ENCODE measurements at regions not wholly inside any gene's neighbourhood (a gene's known extent, or its start where the extent isn't known, plus 50 kb on each side); places are given as distances from the start of the nearest gene placed in this dataset.

DNA sequence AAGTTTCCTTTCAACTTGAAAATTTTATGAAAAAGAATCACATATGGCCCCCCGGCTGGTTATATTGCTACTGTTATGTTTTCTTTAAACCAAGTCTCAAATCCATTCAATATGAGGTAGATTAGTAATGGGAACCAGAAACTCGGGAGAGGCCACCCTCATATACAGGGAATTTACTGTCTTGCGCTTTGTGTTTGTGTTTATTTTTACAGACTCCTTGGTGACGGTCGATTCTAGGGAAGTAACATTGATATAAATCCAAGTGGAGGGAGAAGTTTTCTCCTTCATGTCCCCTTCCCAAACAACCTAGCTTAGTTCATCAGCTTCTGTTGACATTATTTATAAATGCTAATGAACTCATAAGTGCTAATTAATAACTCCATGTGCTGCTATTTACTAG, 163.5 kb upstream of the LMO4 start:
- DNase-seq (ENCODE audit: low read depth) = no peak

GRCh38 chr1:87167157-87167789, 161.4 kb upstream of the LMO4 start:
- DNase-seq (ENCODE audit: low read depth) = no peak

DNA sequence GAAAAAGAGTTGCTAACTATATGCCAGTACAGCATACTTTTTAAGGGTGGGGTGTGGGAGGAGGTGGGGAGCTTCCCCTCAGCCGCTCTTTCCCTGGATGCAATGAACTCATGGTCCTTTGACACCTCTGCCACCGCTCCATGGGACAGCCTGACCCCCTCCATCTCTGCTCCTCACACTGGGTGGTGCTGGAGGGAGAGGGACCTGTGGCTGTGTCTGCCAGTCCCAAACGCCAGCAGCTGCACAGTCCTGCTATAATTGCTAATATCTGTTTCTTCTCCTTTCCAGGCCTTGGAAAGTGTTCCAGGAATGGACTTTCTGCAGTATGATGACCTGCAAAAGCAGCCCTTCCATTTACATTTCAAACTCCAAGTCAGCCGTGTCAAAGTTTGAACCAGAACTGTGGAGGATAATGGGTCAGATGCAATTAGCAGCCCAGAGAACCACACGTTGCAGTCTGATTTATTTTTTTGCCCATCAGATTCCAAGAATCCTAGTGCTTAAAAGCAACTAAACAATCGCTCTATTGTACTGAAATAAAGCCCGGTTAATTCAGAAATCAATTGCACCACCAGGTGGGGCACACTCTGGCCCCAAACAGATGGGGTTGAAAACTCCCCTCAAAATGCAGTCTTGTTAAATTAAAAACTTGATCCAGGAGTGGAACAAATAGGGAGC, 160.7 kb upstream of the LMO4 start:
- DNase-seq (ENCODE audit: low read depth) = no peak

DNA sequence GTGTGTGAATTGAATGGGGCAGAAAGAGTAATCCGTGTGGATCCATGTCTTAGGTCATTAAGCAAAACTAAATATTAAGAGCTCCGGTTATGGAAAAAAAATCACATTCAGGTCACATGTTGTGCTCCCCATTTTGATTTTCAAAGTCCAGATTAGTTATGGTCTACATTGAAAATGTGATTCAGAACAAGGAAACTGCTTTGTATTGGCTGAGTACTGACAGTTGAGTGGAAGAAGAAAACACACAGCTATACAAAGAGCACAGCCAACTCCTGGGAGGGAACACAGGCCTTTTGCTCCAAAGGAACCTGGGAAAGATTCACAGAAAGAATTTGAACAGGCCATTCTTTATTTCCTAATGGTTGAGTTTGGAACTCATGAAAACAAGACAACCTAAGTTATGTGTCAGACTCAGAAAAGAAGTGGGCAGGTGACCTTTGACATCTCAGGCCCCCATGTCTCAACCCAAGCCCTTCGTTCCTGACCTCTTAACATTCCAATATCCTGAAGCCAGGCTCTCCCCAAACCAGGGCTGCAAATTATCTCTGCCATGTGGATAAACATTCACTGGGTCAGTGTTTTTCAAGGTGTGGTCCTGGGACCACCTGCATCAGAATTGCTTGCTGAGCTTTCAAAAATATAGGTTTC, 159.3 kb upstream of the LMO4 start:
- no peak for DNase-seq (ENCODE audit: low read depth)

DNA sequence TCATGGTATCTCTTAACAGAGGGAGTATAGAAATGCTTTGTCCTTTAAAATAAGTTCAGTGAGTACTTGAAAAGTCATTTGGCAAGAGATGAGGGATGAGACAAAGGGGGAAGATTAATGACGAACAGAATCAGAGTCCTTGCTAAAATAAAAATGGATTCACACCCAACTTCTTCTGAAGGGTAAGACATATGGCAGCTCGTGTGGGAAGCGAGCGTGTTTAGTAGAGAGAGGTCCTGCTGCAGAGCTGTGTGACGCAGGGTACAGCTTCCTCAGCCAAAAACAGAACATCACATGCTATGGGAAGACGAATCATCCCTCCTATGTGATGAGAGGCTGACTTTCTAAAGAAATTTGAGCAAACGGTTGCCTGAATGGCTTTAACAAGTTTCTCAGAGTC, 158.5 kb upstream of the LMO4 start:
- DNase-seq (ENCODE audit: low read depth) = no peak

DNA sequence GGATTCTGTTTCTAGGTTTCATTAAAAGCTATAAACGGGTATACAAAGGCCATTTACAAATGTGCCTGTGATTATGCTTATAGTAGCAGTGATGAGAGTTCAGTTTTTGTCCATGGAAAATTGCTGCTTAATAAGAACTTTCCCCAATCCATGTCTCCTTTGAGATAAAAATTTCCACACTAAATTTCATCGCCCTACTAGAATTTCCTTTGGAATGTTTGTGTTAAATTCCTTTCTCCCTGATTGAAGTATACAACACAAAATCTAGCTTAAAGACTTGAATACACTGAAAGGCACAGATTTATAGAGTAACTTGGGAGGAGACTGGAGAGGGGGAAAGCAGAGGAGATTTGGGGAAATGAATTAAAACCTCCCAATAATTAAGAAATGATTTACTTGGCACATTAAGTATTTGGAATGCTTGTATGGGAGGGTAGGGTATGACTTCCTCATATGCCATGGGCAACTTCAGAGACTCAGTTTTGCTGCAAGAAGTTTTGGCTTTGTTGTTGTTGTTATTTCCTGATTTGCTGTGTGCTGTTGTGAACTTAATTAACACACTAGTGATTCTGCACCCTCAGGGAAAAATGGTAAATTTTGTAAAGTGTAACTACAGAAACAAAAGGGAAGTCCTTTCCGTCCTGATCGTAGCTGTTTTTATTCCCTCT, 157.6 kb upstream of the LMO4 start:
- no peak for DNase-seq (ENCODE audit: low read depth)

GRCh38 chr1:87173231-87173630, 155.4 kb upstream of the LMO4 start:
- no peak for DNase-seq (ENCODE audit: low read depth)

GRCh38 chr1:87174724-87175245, 153.9 kb upstream of the LMO4 start:
- no peak for DNase-seq (ENCODE audit: low read depth)

- DNase-seq (ENCODE audit: low read depth) = no peak
These were observed 152.6 kb upstream of the LMO4 start for GRCh38 chr1:87176087-87176486.

GRCh38 chr1:87176514-87176913, 152.2 kb upstream of the LMO4 start:
- no peak for DNase-seq (ENCODE audit: low read depth)

- DNase-seq (ENCODE audit: low read depth) = no peak
These were observed 150.2 kb upstream of the LMO4 start for GRCh38 chr1:87178441-87178840.

DNA sequence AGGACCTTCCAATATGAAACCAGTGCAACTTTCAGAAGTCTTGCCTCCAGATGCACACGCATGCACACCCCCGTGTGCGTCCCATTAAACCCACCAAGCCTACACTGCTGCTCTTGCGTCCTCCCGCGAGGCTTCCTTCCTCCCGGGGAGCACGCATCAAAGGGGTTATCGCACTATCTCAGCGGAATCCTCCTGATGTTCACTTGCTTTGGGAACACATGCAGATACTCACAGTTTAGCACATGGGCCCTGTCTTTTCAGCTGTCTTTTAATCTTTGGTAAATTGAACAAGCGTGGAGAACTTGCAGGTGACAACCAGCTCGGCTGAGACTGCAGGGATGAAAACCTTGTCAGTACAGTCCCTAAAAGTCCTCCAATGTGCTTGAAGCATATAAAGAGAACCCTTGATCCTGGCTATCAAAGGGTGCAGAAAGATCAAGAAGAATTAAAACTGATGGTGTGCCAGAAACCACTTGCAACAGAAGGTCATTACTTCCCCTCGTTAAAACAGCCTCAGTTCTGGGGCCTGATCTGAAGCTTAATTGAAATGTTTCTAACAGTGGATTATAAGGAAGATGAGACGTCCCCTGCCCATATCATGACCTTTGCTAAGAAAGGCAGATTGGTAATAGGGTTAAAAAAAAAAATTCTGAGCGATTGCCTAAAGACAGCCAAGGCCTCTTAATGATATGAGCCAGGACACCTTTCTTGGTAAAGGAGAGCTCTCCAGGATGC, 149.4 kb upstream of the LMO4 start:
- no peak for DNase-seq (ENCODE audit: low read depth)

DNA sequence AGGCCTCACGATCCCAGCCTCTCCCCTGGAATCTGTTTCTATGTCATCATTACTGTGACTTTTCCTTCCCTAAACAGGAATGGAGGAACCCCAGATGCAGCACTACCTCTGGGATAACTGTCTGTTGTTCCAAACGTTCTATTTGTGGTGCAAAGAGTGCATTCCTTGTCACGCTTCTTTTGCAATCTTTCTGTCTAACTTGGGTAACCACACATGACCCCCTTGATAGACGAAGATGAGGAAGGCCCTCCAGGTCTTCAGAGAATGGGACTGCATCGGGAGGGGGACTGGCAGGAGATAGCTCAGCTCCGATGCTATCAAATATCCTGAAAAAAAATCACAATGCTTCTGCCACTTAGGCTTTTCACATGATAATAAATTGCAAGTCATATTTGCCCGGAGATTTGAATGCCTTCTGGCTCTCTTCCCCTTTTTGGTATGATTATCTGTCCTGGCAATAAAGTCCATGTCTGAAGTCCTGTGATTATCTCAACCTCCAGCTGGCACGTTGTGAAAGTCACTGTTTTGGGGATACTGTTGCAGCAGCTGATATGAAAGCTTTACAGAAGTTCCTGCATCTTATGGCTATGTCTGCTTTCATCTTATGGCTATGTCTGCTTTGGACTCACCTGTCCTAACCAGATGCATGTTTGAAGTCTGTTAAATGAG, 148.7 kb upstream of the LMO4 start:
- no peak for DNase-seq (ENCODE audit: low read depth)

GRCh38 chr1:87180682-87181081, 148.0 kb upstream of the LMO4 start:
- DNase-seq (ENCODE audit: low read depth) = no peak

DNA sequence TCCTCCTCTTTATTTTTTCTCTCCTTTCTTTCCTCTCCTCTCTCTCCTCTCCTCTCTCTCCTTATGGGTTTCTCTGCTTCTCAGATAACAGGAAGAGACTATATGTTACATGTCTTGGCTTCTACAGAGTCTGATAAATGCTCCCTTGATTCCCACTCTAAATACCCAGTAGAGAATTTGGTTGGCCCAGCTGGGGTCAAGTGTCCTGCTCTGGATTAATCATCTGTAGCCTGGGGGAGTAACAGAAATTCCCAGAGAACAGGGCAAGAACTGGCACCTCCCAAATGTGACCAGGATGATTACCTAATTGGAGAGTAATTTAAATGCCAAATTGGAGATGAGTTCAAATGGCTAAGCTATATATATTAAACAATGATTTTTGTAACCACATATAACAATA, 146.1 kb upstream of the LMO4 start:
- DNase-seq (ENCODE audit: low read depth) = no peak

DNA sequence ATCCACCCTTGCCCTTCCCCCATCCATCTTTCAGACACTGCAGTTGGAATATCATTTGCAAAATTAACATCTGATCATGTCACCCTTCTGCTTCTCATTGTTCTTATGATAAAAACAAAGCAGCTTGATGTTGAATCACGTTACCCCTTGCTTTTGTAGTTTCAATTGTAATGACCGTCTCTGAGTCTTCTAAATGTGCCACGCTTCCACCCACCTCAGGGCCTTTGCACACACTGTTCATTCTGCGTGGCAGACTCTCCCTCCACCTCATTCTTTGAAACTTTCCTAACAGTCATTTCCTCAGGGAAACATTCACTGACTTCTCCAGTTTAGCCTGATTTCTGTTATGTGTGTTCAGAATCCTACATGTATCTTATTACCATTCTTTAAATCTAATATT, 143.6 kb upstream of the LMO4 start:
- no peak for DNase-seq (ENCODE audit: low read depth)

GRCh38 chr1:87186346-87186745, 142.3 kb upstream of the LMO4 start:
- no peak for DNase-seq (ENCODE audit: low read depth)

- no peak for DNase-seq (ENCODE audit: low read depth)
These were observed 140.0 kb upstream of the LMO4 start for GRCh38 chr1:87188640-87189039.

DNA sequence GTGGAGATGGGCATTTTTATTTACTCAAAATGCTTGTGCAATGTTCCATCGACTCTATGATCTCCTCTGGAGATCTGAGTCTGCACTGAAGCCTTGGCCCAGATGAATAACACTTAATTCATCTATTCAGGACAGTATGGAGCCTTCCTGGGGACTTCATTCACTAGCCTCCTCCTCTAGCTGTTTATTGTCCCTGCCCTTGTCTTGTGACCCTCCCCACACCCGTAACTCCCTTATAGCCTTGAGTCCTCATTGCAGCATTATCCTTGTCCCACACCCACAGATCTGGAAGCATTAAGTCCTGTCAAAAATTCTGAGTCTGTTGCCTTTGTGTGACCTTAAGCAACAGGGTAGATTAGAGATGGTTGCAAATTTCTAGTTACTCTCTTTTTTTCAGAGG, 138.3 kb upstream of the LMO4 start:
- no peak for DNase-seq (ENCODE audit: low read depth)

DNA sequence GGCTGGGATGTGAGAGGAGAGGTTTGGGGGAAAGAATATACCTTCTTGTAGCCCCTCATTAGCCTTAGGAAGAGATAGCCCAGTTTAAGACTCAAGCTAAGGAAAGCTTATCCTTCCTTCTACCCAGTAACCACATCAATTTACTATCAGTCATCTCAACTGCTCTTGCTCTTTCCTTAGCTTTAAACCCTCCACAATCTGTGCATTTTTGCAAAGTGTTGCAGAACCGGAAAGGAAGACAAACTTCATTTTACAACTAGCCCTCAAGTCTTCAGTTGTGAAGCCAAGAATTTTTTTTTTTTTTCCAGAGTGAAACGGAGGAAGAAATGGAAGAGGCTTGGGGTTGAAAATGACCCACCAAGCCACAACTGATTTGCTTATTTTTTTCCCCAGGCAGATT, 137.0 kb upstream of the LMO4 start:
- DNase-seq (ENCODE audit: low read depth) = no peak

DNA sequence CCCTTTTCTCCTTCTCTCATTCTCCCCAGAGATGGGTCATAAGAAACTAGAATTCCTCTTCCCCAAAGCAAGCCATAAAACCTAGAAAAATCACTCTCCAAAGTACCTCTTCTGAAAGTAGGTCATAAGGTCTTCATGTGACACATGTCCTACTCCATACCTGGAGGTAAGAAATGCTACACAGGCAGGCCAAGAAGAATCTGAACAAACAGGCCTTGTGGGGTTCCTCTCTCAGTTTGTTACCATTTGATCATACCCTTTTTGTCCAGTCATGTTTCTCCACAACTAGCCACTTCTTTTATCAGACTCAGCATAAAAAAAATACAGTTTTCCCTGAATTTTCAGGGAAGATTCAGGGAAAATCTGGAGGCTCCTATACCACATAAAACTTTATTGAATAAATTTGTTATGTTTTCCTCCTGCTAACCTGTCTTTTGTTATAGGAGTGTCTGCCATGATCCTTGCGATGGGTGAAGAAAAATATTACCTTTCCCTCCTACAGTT, 134.4 kb upstream of the LMO4 start:
- DNase-seq (ENCODE audit: low read depth) = no peak

All from HS-27A (cell line).